ENCODE measurements at regions not wholly inside any gene's neighbourhood (a gene's known extent, or its start where the extent isn't known, plus 50 kb on each side); places are given as distances from the start of the nearest gene placed in this dataset.

GRCh38 chr2:21411741-21412140 is 288.0 kb downstream of the TDRD15 start:
- no peak for DNase-seq
- Histone ChIP-seq H3K27me3 (no peaks in the 10 kb centered on the region), H3K36me3 (no peaks in the 10 kb centered on the region), H3K9me3 (no peaks in the 10 kb centered on the region), H3K4me3 (ENCODE audit: low read depth, low read length) (no peak overlapping the region), H3K4me1 (no peaks in the 10 kb centered on the region)
- TF ChIP-seq CTCF (IDR thresholded peaks at IDR 0.05; ENCODE audit: low read depth, low read length) = no peak

DNA sequence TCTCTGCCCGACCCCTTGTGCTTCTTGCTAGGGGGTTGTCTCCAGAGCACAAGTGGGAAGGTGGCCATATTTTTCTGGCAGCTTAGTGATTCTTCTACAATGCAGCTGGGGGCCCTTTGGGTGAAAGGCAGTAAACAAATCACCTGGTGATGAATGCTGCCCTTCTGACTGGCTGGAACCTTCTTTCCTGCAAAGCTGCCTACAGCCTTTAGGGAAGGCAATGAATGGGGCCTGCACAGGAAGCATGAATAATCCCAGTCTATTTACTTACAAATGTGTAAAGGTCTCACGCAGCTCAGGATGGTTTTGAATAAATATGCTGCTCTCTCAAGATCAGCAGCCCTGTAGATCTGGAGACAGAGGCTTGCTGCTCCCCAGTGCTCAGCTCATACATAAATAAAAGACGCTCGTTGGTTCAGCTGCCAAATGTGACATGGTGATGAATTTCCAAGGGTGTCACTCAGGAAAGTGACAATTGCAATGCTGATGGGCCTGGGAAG is 289.2 kb downstream of the TDRD15 start:
- Histone ChIP-seq H3K36me3 (no peaks in the 10 kb centered on the region; the same call in 1 of the 2 replicates), H3K4me1 (no peaks in the 10 kb centered on the region), H3K4me3 (ENCODE audit: low read depth, low read length) (no peak overlapping the region), H3K9me3 (no peaks in the 10 kb centered on the region), H3K27me3 (no peaks in the 10 kb centered on the region)
- no peak for DNase-seq
- TF ChIP-seq CTCF (IDR thresholded peaks at IDR 0.05; ENCODE audit: low read depth, low read length) = no peak

DNA sequence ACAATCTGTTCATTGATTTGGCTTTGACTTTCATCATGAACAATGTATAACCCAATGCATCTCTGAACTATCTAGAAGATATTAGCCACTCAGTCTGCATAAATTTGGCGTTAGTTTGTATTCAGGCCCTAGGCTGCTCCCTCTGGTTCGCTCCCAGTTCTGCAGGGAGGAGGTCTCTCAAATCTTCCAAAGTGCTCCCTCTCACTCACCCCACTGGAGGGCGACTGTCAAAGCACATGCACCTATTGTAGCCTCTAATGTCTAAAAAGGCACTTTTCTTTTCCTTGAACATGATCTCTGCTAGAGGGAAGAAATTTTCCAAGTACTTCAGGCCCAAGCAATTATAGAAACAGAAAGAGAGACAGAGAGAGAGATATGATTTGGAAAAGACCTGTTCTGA is 291.5 kb downstream of the TDRD15 start:
- no peaks in the 10 kb centered on the region for H3K27me3 ChIP-seq
- H3K4me3 ChIP-seq (ENCODE audit: low read depth, low read length) = no peak overlapping the region
- no peaks in the 10 kb centered on the region for H3K4me1 ChIP-seq
- TF ChIP-seq CTCF (IDR thresholded peaks at IDR 0.05; ENCODE audit: low read depth, low read length) = peak; percentile 56
- H3K9me3 ChIP-seq = no peaks in the 10 kb centered on the region
- no peaks in the 10 kb centered on the region; the same call in 1 of the 2 replicates for H3K36me3 ChIP-seq
- DNase-seq = peak; percentile 38

DNA sequence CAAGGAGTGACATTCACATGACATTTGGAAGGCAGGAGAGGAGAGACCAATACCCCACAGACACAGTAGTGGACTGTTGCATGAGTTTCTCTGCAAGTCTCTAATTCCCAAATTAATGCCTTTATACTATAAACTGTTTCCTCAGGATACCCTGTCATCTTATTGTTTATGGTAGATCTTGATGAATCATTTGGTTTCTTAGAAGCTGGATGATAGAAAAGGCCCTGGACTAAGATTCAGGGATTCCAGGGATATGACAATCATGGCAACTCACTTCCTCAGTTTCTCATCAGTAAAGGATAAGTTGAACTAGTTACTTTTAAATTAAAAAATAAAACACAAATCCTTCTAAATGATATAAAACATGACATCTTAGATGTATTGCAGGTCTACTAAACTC is 292.5 kb downstream of the TDRD15 start:
- H3K4me3 ChIP-seq (ENCODE audit: low read depth, low read length) = no peak overlapping the region
- H3K4me1 ChIP-seq = no peaks in the 10 kb centered on the region
- H3K36me3 ChIP-seq = no peaks in the 10 kb centered on the region; the same call in 1 of the 2 replicates
- DNase-seq = no peak
- no peaks in the 10 kb centered on the region for H3K9me3 ChIP-seq
- no peak for TF ChIP-seq CTCF (IDR thresholded peaks at IDR 0.05; ENCODE audit: low read depth, low read length)
- no peaks in the 10 kb centered on the region for H3K27me3 ChIP-seq

GRCh38 chr2:21418456-21418855 is 294.7 kb downstream of the TDRD15 start:
- Histone ChIP-seq H3K9me3 (no peaks in the 10 kb centered on the region), H3K4me1 (no peaks in the 10 kb centered on the region), H3K4me3 (ENCODE audit: low read depth, low read length) (no peak overlapping the region), H3K27me3 (no peaks in the 10 kb centered on the region), H3K36me3 (no peaks in the 10 kb centered on the region; the same call in 1 of the 2 replicates)
- no peak for DNase-seq
- no peak for TF ChIP-seq CTCF (IDR thresholded peaks at IDR 0.05; ENCODE audit: low read depth, low read length)

DNA sequence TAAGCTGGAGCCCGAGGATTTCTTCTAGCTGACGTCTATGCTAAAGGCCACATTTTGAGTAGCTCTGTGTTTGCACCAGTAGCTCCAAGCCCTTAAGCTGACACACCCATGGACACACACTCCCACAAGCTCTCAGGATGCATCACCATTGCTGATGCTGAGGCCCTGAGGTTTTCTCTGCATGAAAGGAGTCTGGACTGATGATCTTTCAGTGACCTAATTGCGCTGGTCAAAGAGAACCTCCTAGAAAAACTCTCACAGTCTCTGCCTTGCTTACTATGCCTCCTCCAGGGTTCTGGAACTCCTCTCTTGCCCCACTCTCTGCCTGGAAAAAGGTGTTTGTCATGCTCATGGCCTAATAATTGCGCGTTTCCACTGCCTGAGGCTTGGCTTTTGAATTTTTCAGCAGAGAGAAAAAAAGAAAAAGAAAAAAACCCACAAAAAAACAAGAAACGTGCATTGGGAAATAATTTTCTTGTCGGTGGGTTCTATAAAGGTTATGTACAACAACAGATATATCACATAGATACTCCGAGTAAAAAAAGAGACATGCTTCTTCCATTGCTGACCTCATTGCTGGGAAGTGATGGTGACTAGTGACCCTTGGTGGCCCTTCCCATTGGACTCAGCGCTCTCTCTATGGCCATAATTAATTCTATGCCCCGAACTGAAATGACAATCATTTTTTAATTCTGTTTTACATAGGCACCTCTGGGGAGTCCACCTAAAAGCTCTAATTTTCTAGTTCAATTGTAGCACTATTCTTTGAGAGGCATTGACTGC is 297.0 kb downstream of the TDRD15 start:
- H3K36me3 ChIP-seq = no peaks in the 10 kb centered on the region; the same call in 1 of the 2 replicates
- H3K4me3 ChIP-seq (ENCODE audit: low read depth, low read length) = no peak overlapping the region
- H3K9me3 ChIP-seq = no peaks in the 10 kb centered on the region
- DNase-seq = no peak
- no peaks in the 10 kb centered on the region for H3K27me3 ChIP-seq
- TF ChIP-seq CTCF (IDR thresholded peaks at IDR 0.05; ENCODE audit: low read depth, low read length) = no peak
- H3K4me1 ChIP-seq = no peaks in the 10 kb centered on the region; the same call in 1 of the 2 replicates

Measured in BE2C (cell line).